ENCODE measurements at regions not wholly inside any gene's neighbourhood (a gene's known extent, or its start where the extent isn't known, plus 50 kb on each side); places are given as distances from the start of the nearest gene placed in this dataset.

- CTCF ChIA-PET: no interaction called here
Observed at GRCh38 chr5:34547300-34548085, 108.6 kb upstream of the RAI14 start.

More at GRCh38 chr5:34547300-34548085, 108.6 kb upstream of the RAI14 start:
- no peak overlapping the region for H3K9ac ChIP-seq (replicated peaks; ENCODE audit: extremely low read depth, insufficient read depth, low read length)
- H3K27ac ChIP-seq (ENCODE audit: insufficient read depth, low read depth, low read length): no peak overlapping the region
- no peaks in the 10 kb centered on the region for H3K9me1 ChIP-seq (replicated peaks; ENCODE audit: control insufficient read depth, extremely low read depth, insufficient read depth, low read length)
- BruUV-seq (replicated peaks): no TSS peak
- no peaks in the 10 kb centered on the region for H4K20me1 ChIP-seq (replicated peaks; ENCODE audit: control insufficient read depth, extremely low read depth, insufficient read depth, low read length)
- H3K79me2 ChIP-seq (ENCODE audit: control insufficient read depth, insufficient read depth, low read length): no peaks in the 10 kb centered on the region
- H3K4me1 ChIP-seq (ENCODE audit: control insufficient read depth, extremely low read depth, insufficient read depth, low read length): no peaks in the 10 kb centered on the region
- no peaks in the 10 kb centered on the region for H3K27me3 ChIP-seq (ENCODE audit: control insufficient read depth in 2 of 2, insufficient read depth in 2 of 2, low read length in 2 of 2)
- POLR2A ChIA-PET: no interaction called here
- TF ChIP-seq FOS (IDR thresholded peaks at IDR 0.05; ENCODE audit: borderline replicate concordance, insufficient read depth, low read length): no peak
- TF ChIP-seq CTCF (IDR thresholded peaks at IDR 0.05; ENCODE audit: extremely low read depth in 1 of 2, insufficient read depth in 1 of 2, low read depth in 1 of 2, low read length in 2 of 2): no peak
- TF ChIP-seq POLR2A (IDR thresholded peaks at IDR 0.05; ENCODE audit: low read depth, low read length): no peak
- no peak for TF ChIP-seq EZH2 (IDR thresholded peaks at IDR 0.05; ENCODE audit: borderline replicate concordance, low read depth, low read length, severe bottlenecking)
- TF ChIP-seq GATA2 (IDR thresholded peaks at IDR 0.05; ENCODE audit: insufficient read depth, insufficient read length, low read depth, low read length): no peak
- TF ChIP-seq, protein P1, sequence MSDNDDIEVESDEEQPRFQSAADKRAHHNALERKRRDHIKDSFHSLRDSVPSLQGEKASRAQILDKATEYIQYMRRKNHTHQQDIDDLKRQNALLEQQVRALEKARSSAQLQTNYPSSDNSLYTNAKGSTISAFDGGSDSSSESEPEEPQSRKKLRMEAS (IDR thresholded peaks at IDR 0.05; ENCODE audit: insufficient read depth, insufficient read length): no peak
- no peak for TF ChIP-seq MYC (IDR thresholded peaks at IDR 0.05; ENCODE audit: low read depth, low read length)
- no peak for TF ChIP-seq POLR2AphosphoS5 (IDR thresholded peaks at IDR 0.05; ENCODE audit: insufficient read depth, low read depth, low read length)
- TF ChIP-seq JUN (IDR thresholded peaks at IDR 0.05; ENCODE audit: borderline replicate concordance, insufficient read depth, insufficient read length, low read depth): no peak
- intact Hi-C loops (cut with micrococcal nuclease): no loop called here
- H3K9me3 ChIP-seq (replicated peaks; ENCODE audit: control insufficient read depth, insufficient read depth, low read length): no peaks in the 10 kb centered on the region
- DNase-seq (ENCODE audit: low read depth, low spot score) (no peak), FAIRE-seq (no peak)
- H3K36me3 ChIP-seq (ENCODE audit: control insufficient read depth in 2 of 2, extremely low read depth in 1 of 2, insufficient read depth in 2 of 2, low read length in 2 of 2): no peaks in the 10 kb centered on the region
- H2AFZ ChIP-seq (ENCODE audit: low read depth, low read length): no peak overlapping the region
- dilution Hi-C loops (cut with MboI; ENCODE audit: extremely low pct_ligation_motif_present, low sequenced_read_pairs): no loop called here
- no peak overlapping the region for H3K4me2 ChIP-seq (ENCODE audit: insufficient read depth, low read length)
- H3K4me3 ChIP-seq (replicated peaks in 1 of 3; ENCODE audit: insufficient read depth in 1 of 3, low read depth in 1 of 3, low read length in 3 of 3): no peak overlapping the region
